Naive thymus-derived CD4-positive, alpha-beta T cell (primary cell): ENCODE measurements at regions not wholly inside any gene's neighbourhood (a gene's known extent, or its start where the extent isn't known, plus 50 kb on each side); places are given as distances from the start of the nearest gene placed in this dataset.
A peak's percentile ranks its signal among the peaks of the same experiment; 100 is the strongest.

Experiments
- ATAC-seq: fragments of 150-1000 bp; cut with Tn5 transposase; 2 replicates; pipeline ENCODE4 v1.10.0; 2021; ENCODE audit warnings: mild to moderate bottlenecking, moderate library complexity
- CTCF ChIA-PET: fragments of 350-600 bp; sonication (Branson Sonifier 250); formaldehyde crosslinking; loops from one replicate; lab custom pipeline; 2021; ENCODE audit warnings: antibody characterized with exemption; lab: Charles Lee
- POLR2A ChIA-PET: fragments of 350-600 bp; sonication (Branson Sonifier 250); formaldehyde crosslinking; loops from one replicate; lab custom pipeline; 2021; ENCODE audit warnings: antibody characterized with exemption, inconsistent platforms; lab: Charles Lee
- DNase-seq, 9 donors: peaks; one replicate each; pipeline versions ENCODE4 v3.0.0 to v3.0.0-alpha.2; 2020 to 2022; ENCODE audit warnings: mixed read lengths in 1 of 9
- H3K27ac ChIP-seq: one replicate; pipeline ENCODE4 v1.7.0; 2013; ENCODE audit warnings: mild to moderate bottlenecking, low read depth, low read length, moderate library complexity
- H3K27me3 ChIP-seq, 2 donors: one replicate each; pipeline ENCODE4 v1.7.0; 2013; ENCODE audit warnings: low read length in 2 of 2, mild to moderate bottlenecking in 2 of 2, moderate library complexity in 2 of 2; ENCODE audit not compliant: control insufficient read depth in 2 of 2, insufficient read depth in 2 of 2
- H3K36me3 ChIP-seq, 3 experiments: 1 replicate in 2 of 3; 2 replicates in 1 of 3; pipeline ENCODE4 v1.7.0; 2013; ENCODE audit warnings: low read length in 3 of 3, mild to moderate bottlenecking in 3 of 3, moderate library complexity in 1 of 3; ENCODE audit not compliant: insufficient read depth in 3 of 3, control insufficient read depth in 2 of 3
- H3K4me1 ChIP-seq, 2 donors: one replicate each; pipeline ENCODE4 v1.7.0; 2013; ENCODE audit warnings: low read length in 2 of 2, mild to moderate bottlenecking in 2 of 2, moderate library complexity in 1 of 2; ENCODE audit not compliant: control insufficient read depth in 2 of 2, insufficient read depth in 2 of 2
- H3K4me3 ChIP-seq: 2 replicates; pipeline ENCODE4 v1.7.0; 2013; ENCODE audit warnings: mild to moderate bottlenecking, low read length
- H3K9me3 ChIP-seq, 3 experiments: 1 replicate in 2 of 3; 2 replicates in 1 of 3; pipeline ENCODE4 v1.7.0; 2013; ENCODE audit warnings: low read length in 3 of 3; ENCODE audit not compliant: control insufficient read depth in 2 of 3
- H3K27ac Mint-ChIP-seq, 9 donors: one replicate each; pipeline ENCODE4 v1.8.0; 2020 to 2022; ENCODE audit warnings: mixed read lengths in 9 of 9, mild to moderate bottlenecking in 8 of 9, moderate library complexity in 5 of 9, inconsistent platforms in 2 of 9
- H3K27me3 Mint-ChIP-seq, 5 donors: one replicate each; pipeline ENCODE4 v1.8.0; 2021 to 2022; ENCODE audit warnings: mixed read lengths in 5 of 5, mild to moderate bottlenecking in 1 of 5
- H3K36me3 Mint-ChIP-seq, 5 donors: one replicate each; pipeline ENCODE4 v1.8.0; 2020 to 2022; ENCODE audit warnings: mixed read lengths in 5 of 5, mild to moderate bottlenecking in 3 of 5, inconsistent platforms in 1 of 5
- H3K4me1 Mint-ChIP-seq, 7 donors: one replicate each; pipeline ENCODE4 v1.8.0; 2020 to 2022; ENCODE audit warnings: mixed read lengths in 7 of 7, mild to moderate bottlenecking in 3 of 7, inconsistent platforms in 1 of 7
- H3K4me3 Mint-ChIP-seq, 10 donors: one replicate each; pipeline ENCODE4 v1.8.0; 2020 to 2022; ENCODE audit warnings: mild to moderate bottlenecking in 10 of 10, mixed read lengths in 10 of 10, moderate library complexity in 6 of 10, inconsistent platforms in 2 of 10
- H3K9me3 Mint-ChIP-seq, 11 donors: one replicate each; pipeline ENCODE4 v1.8.0; 2020 to 2022; ENCODE audit warnings: mixed read lengths in 11 of 11, mild to moderate bottlenecking in 4 of 11, inconsistent platforms in 1 of 11, moderate library complexity in 1 of 11
- intact Hi-C, 2 donors: fragments of 100-400 bp; cut with micrococcal nuclease; formaldehyde crosslinking; loops; one replicate each; pipeline ENCODE4 v1.15.1; 2023

GRCh38 chr2:10502803-10503107 is 54.6 kb upstream of the ODC1 start:
- Histone ChIP-seq H3K36me3 (no peaks in the 10 kb centered on the region), H3K27ac (no peak overlapping the region), H3K4me1 (peaks cover 0 to under 1% of the 10 kb centered on the region in 2 donors), H3K27me3 (no peaks in the 10 kb centered on the region), H3K9me3 (no peaks in the 10 kb centered on the region), H3K4me3 (no peak overlapping the region)
- Mint-ChIP-seq H3K36me3 (no peaks in the 10 kb centered on the region), H3K9me3 (no peaks in the 10 kb centered on the region), H3K4me1 (peaks cover 0 to 2% (median 0%) of the 10 kb centered on the region in 7 donors), H3K27ac (no peak overlapping the region), H3K4me3 (no peak overlapping the region), H3K27me3 (peaks cover 0 to 20% (median 6%) of the 10 kb centered on the region in 5 donors)
- ChIA-PET CTCF (no interaction called here), POLR2A (no interaction called here)
- intact Hi-C loops = no loop called here
- ATAC-seq = no peak
- peak in 1 of 9 donors; percentile 16 for DNase-seq

- POLR2A ChIA-PET = no interaction called here
- Histone ChIP-seq H3K27ac (no peak overlapping the region), H3K27me3 (no peaks in the 10 kb centered on the region), H3K4me1 (peaks cover 0 to 3% of the 10 kb centered on the region in 2 donors), H3K4me3 (no peak overlapping the region), H3K36me3 (no peaks in the 10 kb centered on the region), H3K9me3 (no peaks in the 10 kb centered on the region)
- DNase-seq (peak in 1 of 9 donors; percentile 14), ATAC-seq (no peak)
- Mint-ChIP-seq H3K27me3 (peaks cover 0 to 20% (median 7%) of the 10 kb centered on the region in 5 donors), H3K4me3 (no peak overlapping the region), H3K36me3 (no peaks in the 10 kb centered on the region), H3K27ac (peak overlapping the region in 1 of 9 donors; percentile 33), H3K4me1 (peaks cover 0 to 2% (median 0%) of the 10 kb centered on the region in 7 donors), H3K9me3 (no peaks in the 10 kb centered on the region)
- intact Hi-C loops = no loop called here
- CTCF ChIA-PET = no interaction called here
Measured at GRCh38 chr2:10501980-10502802, 54.1 kb upstream of the ODC1 start.

DNA sequence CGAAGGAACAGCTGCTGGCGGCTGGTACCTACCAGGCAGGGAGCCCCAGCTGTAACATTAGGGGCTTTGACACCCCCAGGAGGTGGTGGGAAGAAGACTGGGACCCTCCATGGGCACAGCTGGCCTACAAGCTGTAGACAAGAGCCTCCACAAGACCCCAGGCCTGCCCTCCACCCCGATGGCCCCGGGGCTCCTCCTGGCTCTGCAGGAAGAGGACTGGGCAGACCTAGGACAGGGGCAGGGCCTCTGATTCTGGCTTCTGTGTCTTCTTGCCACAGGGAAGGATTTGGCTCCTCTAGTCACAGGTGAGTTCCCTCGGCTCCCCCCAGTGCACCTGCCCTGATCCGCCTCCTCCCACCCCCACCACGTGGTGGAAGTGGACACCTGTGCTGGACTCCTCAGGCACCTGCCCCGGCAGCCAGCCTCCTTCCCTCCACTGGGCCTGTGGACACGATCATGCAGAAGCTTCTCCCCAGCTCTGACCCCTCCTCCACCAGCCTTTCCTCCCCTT is 53.4 kb upstream of the ODC1 start:
- H3K27ac Mint-ChIP-seq = no peak overlapping the region
- ATAC-seq = no peak
- Histone ChIP-seq H3K27me3 (no peaks in the 10 kb centered on the region), H3K4me3 (no peak overlapping the region), H3K4me1 (peaks cover 0 to 3% of the 10 kb centered on the region in 2 donors), H3K36me3 (no peaks in the 10 kb centered on the region), H3K27ac (no peak overlapping the region), H3K9me3 (no peaks in the 10 kb centered on the region)
- H3K4me1 Mint-ChIP-seq = peaks cover 0 to 2% (median 0%) of the 10 kb centered on the region in 7 donors
- H3K36me3 Mint-ChIP-seq = no peaks in the 10 kb centered on the region
- H3K4me3 Mint-ChIP-seq = no peak overlapping the region
- peaks cover 0 to 1% (median 0%) of the 10 kb centered on the region in 11 donors for H3K9me3 Mint-ChIP-seq
- ChIA-PET CTCF (no interaction called here), POLR2A (no interaction called here)
- intact Hi-C loops = no loop called here
- H3K27me3 Mint-ChIP-seq = peaks cover 4 to 23% (median 8%) of the 10 kb centered on the region in 5 donors
- DNase-seq = peak in 1 of 9 donors; percentile 12

DNA sequence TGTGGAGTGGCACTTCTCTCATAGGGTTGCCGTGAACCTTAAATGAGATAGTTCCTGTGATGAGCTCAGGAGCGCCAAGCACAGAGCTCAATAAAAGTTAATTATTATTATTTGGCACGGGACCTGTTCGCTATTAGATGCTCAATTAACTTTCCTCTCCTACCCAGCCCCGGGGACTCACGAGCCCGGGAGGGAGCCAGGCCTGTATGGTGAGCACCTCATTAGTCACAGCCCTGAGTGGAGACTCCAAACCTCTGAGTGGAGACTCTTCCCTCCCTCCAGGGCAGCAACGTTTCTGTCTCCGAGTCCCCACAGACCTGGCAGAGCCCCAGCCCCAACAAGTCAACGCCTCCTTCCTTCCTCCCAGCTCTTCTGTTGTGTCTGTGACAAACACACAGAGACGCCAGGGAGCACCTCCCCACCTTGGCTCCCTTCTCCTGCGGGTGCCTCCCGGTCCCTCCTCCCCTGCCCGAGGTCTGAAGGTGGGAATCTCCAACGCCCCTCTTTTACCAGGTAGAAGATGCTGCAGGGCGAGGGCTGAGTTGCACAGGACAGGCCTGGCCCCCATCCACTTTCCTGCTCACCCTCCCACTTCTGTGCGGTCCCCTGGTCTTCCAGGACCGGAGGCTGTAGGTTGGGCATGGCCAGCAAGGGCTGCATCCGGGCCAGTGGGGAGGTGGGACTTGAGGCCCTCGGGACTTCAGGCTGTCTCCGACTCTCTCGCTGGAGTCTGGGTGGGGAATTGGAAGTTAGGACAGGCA is 52.7 kb upstream of the ODC1 start:
- Histone ChIP-seq H3K36me3 (no peaks in the 10 kb centered on the region), H3K27me3 (no peaks in the 10 kb centered on the region), H3K4me1 (peaks cover 0 to 3% of the 10 kb centered on the region in 2 donors), H3K9me3 (no peaks in the 10 kb centered on the region), H3K4me3 (no peak overlapping the region), H3K27ac (no peak overlapping the region)
- DNase-seq (peak in 1 of 9 donors; percentile 16), ATAC-seq (no peak)
- H3K4me3 Mint-ChIP-seq = no peak overlapping the region
- peaks cover 0 to 5% (median 0%) of the 10 kb centered on the region in 7 donors for H3K4me1 Mint-ChIP-seq
- H3K9me3 Mint-ChIP-seq = peaks cover 0 to 1% (median 0%) of the 10 kb centered on the region in 11 donors
- intact Hi-C loops = no loop called here
- ChIA-PET POLR2A (no interaction called here), CTCF (interaction anchor here (0.6 kb wide), 1 partner anchor 350 kb away, joined by 5 read pairs; no protein-coding TSS in a partner anchor)
- no peaks in the 10 kb centered on the region for H3K36me3 Mint-ChIP-seq
- H3K27me3 Mint-ChIP-seq = peaks cover 5 to 29% (median 10%) of the 10 kb centered on the region in 5 donors
- no peak overlapping the region for H3K27ac Mint-ChIP-seq

- ATAC-seq (no peak), DNase-seq (peak in 1 of 9 donors; percentile 18)
- no peaks in the 10 kb centered on the region for H3K36me3 Mint-ChIP-seq
- H3K4me1 ChIP-seq = peaks cover 0 to 3% of the 10 kb centered on the region in 2 donors
- H3K4me1 Mint-ChIP-seq = peaks cover 0 to 7% (median 0%) of the 10 kb centered on the region in 7 donors
- H3K9me3 Mint-ChIP-seq = peaks cover 0 to 1% (median 0%) of the 10 kb centered on the region in 11 donors
- POLR2A ChIA-PET = no interaction called here
- no peak overlapping the region for H3K27ac Mint-ChIP-seq
- CTCF ChIA-PET = no interaction called here
- H3K4me3 Mint-ChIP-seq = no peak overlapping the region
- intact Hi-C loops = no loop called here
- H3K4me3 ChIP-seq = no peak overlapping the region
- no peaks in the 10 kb centered on the region for H3K27me3 ChIP-seq
- H3K9me3 ChIP-seq = no peaks in the 10 kb centered on the region
- no peaks in the 10 kb centered on the region for H3K36me3 ChIP-seq
- peaks cover 5 to 36% (median 12%) of the 10 kb centered on the region in 5 donors for H3K27me3 Mint-ChIP-seq
- H3K27ac ChIP-seq = no peak overlapping the region
Measured at GRCh38 chr2:10499911-10500521, 51.9 kb upstream of the ODC1 start.

DNA sequence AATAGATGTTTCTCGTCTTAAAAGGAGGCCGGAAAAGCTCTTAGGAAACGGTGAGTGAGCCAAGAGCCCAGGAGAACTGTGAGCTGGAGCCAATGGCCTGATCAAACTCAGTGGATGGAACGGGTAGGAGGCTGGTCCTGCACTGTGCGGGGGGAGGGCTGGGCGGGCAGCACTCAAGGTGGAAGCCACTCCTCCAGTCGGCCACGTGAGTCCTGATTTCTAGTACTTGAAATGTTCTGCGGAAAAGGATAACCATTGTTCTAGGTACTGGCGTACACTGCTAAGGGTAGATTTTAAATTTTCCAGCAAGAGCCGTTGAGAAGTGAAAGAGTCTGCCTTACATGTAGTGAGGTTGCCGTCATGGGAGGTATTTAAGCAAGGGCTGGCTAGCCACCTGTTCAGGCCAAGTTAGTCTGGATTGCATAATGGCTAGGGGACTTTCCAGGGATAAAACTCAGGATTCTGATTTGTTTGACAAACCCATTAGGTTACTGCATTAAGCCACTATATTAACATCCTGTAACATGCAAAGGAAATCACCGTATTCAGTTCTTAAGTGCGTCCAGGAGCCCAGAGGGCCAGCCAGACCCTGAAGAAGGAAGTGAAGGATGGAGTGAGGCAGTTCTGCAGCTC is 51.3 kb upstream of the ODC1 start:
- peaks cover 5 to 38% (median 12%) of the 10 kb centered on the region in 5 donors for H3K27me3 Mint-ChIP-seq

More for the DNA sequence above, 51.3 kb upstream of the ODC1 start:
- peaks cover 0 to 1% (median 0%) of the 10 kb centered on the region in 11 donors for H3K9me3 Mint-ChIP-seq
- no peak overlapping the region for H3K4me3 Mint-ChIP-seq
- Histone ChIP-seq H3K4me1 (peaks cover 0 to 6% of the 10 kb centered on the region in 2 donors), H3K9me3 (no peaks in the 10 kb centered on the region), H3K27ac (no peak overlapping the region), H3K4me3 (no peak overlapping the region), H3K27me3 (no peaks in the 10 kb centered on the region), H3K36me3 (no peaks in the 10 kb centered on the region)
- peaks cover 0 to 9% (median 0%) of the 10 kb centered on the region in 7 donors for H3K4me1 Mint-ChIP-seq
- ATAC-seq = no peak
- DNase-seq = peak in 1 of 9 donors; percentile 16
- no peaks in the 10 kb centered on the region for H3K36me3 Mint-ChIP-seq
- ChIA-PET CTCF (no interaction called here), POLR2A (no interaction called here)
- intact Hi-C loops = no loop called here
- H3K27ac Mint-ChIP-seq = no peak overlapping the region
